ENCODE measurements at regions not wholly inside any gene's neighbourhood (a gene's known extent, or its start where the extent isn't known, plus 50 kb on each side); places are given as distances from the start of the nearest gene placed in this dataset.

- H3K4me1 ChIP-seq (replicated peaks in 1 of 2) = no peaks in the 10 kb centered on the region
- 61 to 75% (median 73%) methylated on average over 5 of the region's 5 CpGs for WGBS, 4 donors
- no peaks in the 10 kb centered on the region for H3K36me3 ChIP-seq (replicated peaks in 1 of 2)
- no peak for DNase-seq
- H3K4me3 ChIP-seq = no peak overlapping the region
- no peaks in the 10 kb centered on the region for H3K9me3 ChIP-seq (replicated peaks in 1 of 3)
- intact Hi-C loops (cut with DNase I) = no loop called here
- no peak overlapping the region for H3K27ac ChIP-seq
- H3K27me3 ChIP-seq = no peaks in the 10 kb centered on the region
- TF ChIP-seq CTCF (IDR thresholded peaks at IDR 0.05) (no peak), POLR2A (IDR thresholded peaks at IDR 0.05) (no peak)
These were observed 287.0 kb upstream of the RSPO3 start for GRCh38 chr6:126831461-126831860.

GRCh38 chr6:126842769-126843168, 275.7 kb upstream of the RSPO3 start:
- Histone ChIP-seq H3K27ac (no peak overlapping the region), H3K27me3 (no peaks in the 10 kb centered on the region), H3K9me3 (replicated peaks in 1 of 3) (no peaks in the 10 kb centered on the region), H3K36me3 (replicated peaks in 1 of 2) (no peaks in the 10 kb centered on the region), H3K4me3 (no peak overlapping the region), H3K4me1 (replicated peaks in 1 of 2) (no peaks in the 10 kb centered on the region)
- DNase-seq = no peak
- 53 to 59% (median 58%) methylated on average over 1 of the region's 1 CpG for WGBS, 4 donors
- TF ChIP-seq POLR2A (IDR thresholded peaks at IDR 0.05) (no peak), CTCF (IDR thresholded peaks at IDR 0.05) (no peak)
- intact Hi-C loops (cut with DNase I) = no loop called here

- H3K4me3 ChIP-seq = no peak overlapping the region
- no peaks in the 10 kb centered on the region for H3K27me3 ChIP-seq
- H3K27ac ChIP-seq = no peak overlapping the region
- no peaks in the 10 kb centered on the region for H3K4me1 ChIP-seq (replicated peaks in 1 of 2)
- no peak for DNase-seq
- H3K9me3 ChIP-seq (replicated peaks in 1 of 3) = no peaks in the 10 kb centered on the region
- intact Hi-C loops (cut with DNase I) = no loop called here
- H3K36me3 ChIP-seq (replicated peaks in 1 of 2) = no peaks in the 10 kb centered on the region
- TF ChIP-seq POLR2A (IDR thresholded peaks at IDR 0.05) (no peak), CTCF (IDR thresholded peaks at IDR 0.05) (no peak)
These were observed 270.4 kb upstream of the RSPO3 start for GRCh38 chr6:126848119-126848518.

GRCh38 chr6:126867641-126868040, 250.8 kb upstream of the RSPO3 start:
- 65 to 77% (median 71%) methylated on average over 3 of the region's 3 CpGs for WGBS, 4 donors
- Histone ChIP-seq H3K4me3 (no peak overlapping the region), H3K4me1 (replicated peaks in 1 of 2) (no peaks in the 10 kb centered on the region), H3K36me3 (replicated peaks in 1 of 2) (no peaks in the 10 kb centered on the region), H3K27me3 (no peaks in the 10 kb centered on the region), H3K27ac (no peak overlapping the region), H3K9me3 (replicated peaks in 1 of 3) (no peaks in the 10 kb centered on the region)
- intact Hi-C loops (cut with DNase I) = no loop called here
- DNase-seq = no peak
- TF ChIP-seq CTCF (IDR thresholded peaks at IDR 0.05) (no peak), POLR2A (IDR thresholded peaks at IDR 0.05) (no peak)
